AG04450 (cell line): ENCODE measurements at regions not wholly inside any gene's neighbourhood (a gene's known extent, or its start where the extent isn't known, plus 50 kb on each side); places are given as distances from the start of the nearest gene placed in this dataset.
"Not testable (repeated sequence)": the region's sequence is repeated elsewhere in the genome, so short reads cannot be mapped to it uniquely, and the experiment has no call there.

Experiments used
- CTCF ChIA-PET: fragments of 300-600, 350-600 bp; formaldehyde crosslinking; extraction: SDS; loops from one replicate; lab custom pipeline; 2022; ENCODE audit warnings: antibody characterized with exemption, inconsistent platforms; lab: Charles Lee
- POLR2A ChIA-PET: fragments of 350-600 bp; formaldehyde crosslinking; extraction: SDS; loops from one replicate; lab custom pipeline; 2021; ENCODE audit warnings: antibody characterized with exemption, inconsistent platforms; lab: Yijun Ruan, JAX
- DNase-seq: peaks from one replicate; pipeline ENCODE4 v3.0.0-alpha.2; 2011; ENCODE audit warnings: low read depth, low spot score
- H3K27ac ChIP-seq: one replicate; pipeline ENCODE4 v1.5.1; 2012; ENCODE audit warnings: low read depth, low read length, control low read depth
- H3K27me3 ChIP-seq: one replicate; pipeline ENCODE4 v1.6.0; 2012; ENCODE audit warnings: low read length; ENCODE audit not compliant: control insufficient read depth, insufficient read depth
- H3K4me3 ChIP-seq: 2 replicates; pipeline ENCODE4 v1.5.1; 2011; ENCODE audit warnings: mild to moderate bottlenecking, low read depth, low read length, control low read depth
- H3K9me3 ChIP-seq: 2 replicates; pipeline ENCODE4 v1.5.1; 2012; ENCODE audit warnings: low read length; ENCODE audit not compliant: control insufficient read depth, insufficient read depth
- TF ChIP-seq, protein P1 (sequence below): IDR thresholded peaks from 2 replicates; pipeline ENCODE4 v1.5.1; 2011; ENCODE audit warnings: low read depth, low read length, control low read depth, inconsistent platforms

DNA sequence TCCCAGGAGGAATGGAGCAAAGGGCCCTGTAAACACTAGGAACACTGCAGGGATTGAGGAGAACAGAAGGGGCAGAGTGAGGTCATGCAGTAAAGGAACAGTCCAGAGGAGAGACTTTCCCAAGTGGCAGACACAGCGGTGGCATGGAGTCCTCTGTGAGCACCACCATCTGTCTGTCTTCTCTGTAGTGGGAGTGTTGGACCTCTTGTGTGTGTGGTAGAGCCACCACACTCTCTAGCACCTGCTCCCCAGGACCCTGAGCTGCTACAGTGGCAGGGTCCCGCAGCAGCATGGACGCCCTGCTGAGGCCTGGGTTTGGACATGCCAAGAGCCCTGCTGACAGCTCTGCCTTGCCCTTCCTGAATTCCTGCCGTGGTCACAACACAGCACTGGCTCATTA lies 75.7 kb upstream of the LARP1 start:
- Histone ChIP-seq H3K9me3 (no peaks in the 10 kb centered on the region; the same call in 1 of the 2 replicates), H3K27me3 (no peaks in the 10 kb centered on the region), H3K27ac (no peak overlapping the region), H3K4me3 (no peak overlapping the region)
- DNase-seq: no peak
- POLR2A ChIA-PET: no interaction called here
- CTCF ChIA-PET: interaction anchor here (1.0 kb wide), 1 partner anchor 28 kb away, joined by 3 read pairs; no protein-coding TSS in a partner anchor
- TF ChIP-seq, protein P1, sequence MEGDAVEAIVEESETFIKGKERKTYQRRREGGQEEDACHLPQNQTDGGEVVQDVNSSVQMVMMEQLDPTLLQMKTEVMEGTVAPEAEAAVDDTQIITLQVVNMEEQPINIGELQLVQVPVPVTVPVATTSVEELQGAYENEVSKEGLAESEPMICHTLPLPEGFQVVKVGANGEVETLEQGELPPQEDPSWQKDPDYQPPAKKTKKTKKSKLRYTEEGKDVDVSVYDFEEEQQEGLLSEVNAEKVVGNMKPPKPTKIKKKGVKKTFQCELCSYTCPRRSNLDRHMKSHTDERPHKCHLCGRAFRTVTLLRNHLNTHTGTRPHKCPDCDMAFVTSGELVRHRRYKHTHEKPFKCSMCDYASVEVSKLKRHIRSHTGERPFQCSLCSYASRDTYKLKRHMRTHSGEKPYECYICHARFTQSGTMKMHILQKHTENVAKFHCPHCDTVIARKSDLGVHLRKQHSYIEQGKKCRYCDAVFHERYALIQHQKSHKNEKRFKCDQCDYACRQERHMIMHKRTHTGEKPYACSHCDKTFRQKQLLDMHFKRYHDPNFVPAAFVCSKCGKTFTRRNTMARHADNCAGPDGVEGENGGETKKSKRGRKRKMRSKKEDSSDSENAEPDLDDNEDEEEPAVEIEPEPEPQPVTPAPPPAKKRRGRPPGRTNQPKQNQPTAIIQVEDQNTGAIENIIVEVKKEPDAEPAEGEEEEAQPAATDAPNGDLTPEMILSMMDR: no peak

DNA sequence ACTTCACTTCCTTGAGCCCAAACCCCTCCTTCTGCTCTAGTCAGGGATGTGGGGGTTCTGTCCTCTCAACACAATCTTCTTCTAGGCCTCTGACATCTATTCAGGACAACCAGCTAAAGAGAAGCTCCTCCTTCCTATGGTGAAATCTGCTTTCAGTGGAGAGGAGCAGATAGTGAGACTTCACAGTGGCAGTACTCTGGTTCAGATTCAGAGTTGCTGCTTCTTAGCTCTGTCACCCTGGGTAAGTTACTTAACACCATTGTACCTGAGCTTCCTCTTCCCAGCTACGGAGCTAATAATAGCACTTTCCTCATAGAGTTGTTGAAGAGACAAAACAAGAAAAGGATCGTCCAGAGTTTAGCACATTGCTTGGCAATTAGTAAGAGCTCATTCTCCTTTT lies 77.3 kb upstream of the LARP1 start:
- ChIA-PET CTCF (no interaction called here), POLR2A (interaction anchor here (0.7 to 1.0 kb wide), 2 partner anchors 13 to 75 kb away, joined by 3 to 4 read pairs; no protein-coding TSS in a partner anchor)
- no peak for DNase-seq
- Histone ChIP-seq H3K9me3 (no peaks in the 10 kb centered on the region; the same call in 1 of the 2 replicates), H3K27ac (no peak overlapping the region), H3K27me3 (no peaks in the 10 kb centered on the region), H3K4me3 (no peak overlapping the region)
- TF ChIP-seq, protein P1: no peak

GRCh38 chr5:154676508-154676907 lies 78.7 kb upstream of the LARP1 start:
- POLR2A ChIA-PET: no interaction called here
- TF ChIP-seq, protein P1: no peak
- Histone ChIP-seq H3K9me3 (no peaks in the 10 kb centered on the region), H3K4me3 (no peak overlapping the region), H3K27ac (no peak overlapping the region), H3K27me3 (no peaks in the 10 kb centered on the region)
- DNase-seq: no peak
- CTCF ChIA-PET: no interaction called here

DNA sequence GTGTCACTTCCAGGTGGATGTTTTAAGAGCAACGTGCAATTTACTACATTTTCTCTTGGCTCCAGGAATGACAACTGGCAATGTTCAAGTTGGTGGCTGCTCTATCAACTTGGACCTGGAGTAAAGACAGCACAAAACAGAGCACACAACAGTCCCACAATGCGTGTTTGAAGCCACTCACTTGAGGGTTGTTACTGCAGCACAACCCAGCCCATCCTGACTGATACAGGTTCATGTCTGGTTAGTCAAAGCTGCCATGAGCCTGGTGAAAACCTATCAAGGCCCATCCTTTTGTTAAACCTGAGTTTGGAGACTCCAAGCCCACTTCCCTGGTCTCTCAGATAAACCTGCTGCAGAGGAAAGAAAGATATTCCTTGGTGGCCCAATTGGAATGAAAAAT lies 81.1 kb upstream of the LARP1 start:
- no peaks in the 10 kb centered on the region for H3K27me3 ChIP-seq
- ChIA-PET CTCF (interaction anchor here (0.6 kb wide), 1 partner anchor 268 kb away, joined by 3 read pairs; no protein-coding TSS in a partner anchor), POLR2A (no interaction called here)
- TF ChIP-seq, protein P1: no peak
- peaks cover 2% of the 10 kb centered on the region for H3K9me3 ChIP-seq
- no peak overlapping the region for H3K4me3 ChIP-seq
- H3K27ac ChIP-seq: no peak overlapping the region
- DNase-seq: no peak

- peaks cover 7% of the 10 kb centered on the region for H3K9me3 ChIP-seq
- no peak for DNase-seq
- no peak overlapping the region for H3K4me3 ChIP-seq
- ChIA-PET CTCF (interaction anchor here (0.6 kb wide), 1 partner anchor 269 kb away, joined by 3 read pairs; no protein-coding TSS in a partner anchor), POLR2A (no interaction called here)
- no peaks in the 10 kb centered on the region for H3K27me3 ChIP-seq
- H3K27ac ChIP-seq: no peak overlapping the region
- TF ChIP-seq, protein P1: no peak
Measured at GRCh38 chr5:154673506-154673905, 81.7 kb upstream of the LARP1 start.

DNA sequence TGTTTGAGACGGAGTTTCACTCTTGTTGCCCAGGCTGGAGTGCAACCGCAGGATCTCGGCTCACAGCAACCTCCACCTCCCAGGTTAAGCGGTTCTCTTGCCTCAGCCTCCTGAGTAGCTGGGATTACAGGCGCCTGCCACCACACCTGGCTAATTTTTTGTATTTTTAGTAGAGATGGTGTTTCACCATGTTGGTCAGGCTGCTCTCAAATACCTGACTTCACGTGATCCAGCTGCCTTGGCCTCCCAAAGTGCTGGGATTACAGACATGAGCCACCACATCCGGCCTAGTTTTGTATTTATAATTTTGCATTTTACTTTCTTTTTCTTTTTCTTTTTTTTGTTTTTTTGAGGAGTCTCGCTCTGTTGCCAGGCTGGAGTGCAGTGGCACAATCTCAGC lies 85.3 kb upstream of the LARP1 start:
- H3K4me3 ChIP-seq, H3K27ac ChIP-seq, H3K27me3 ChIP-seq, CTCF ChIA-PET, POLR2A ChIA-PET, DNase-seq: not testable (repeated sequence)
- H3K9me3 ChIP-seq: peaks cover 24% of the 10 kb centered on the region
